ENCODE measurements at regions not wholly inside any gene's neighbourhood (a gene's known extent, or its start where the extent isn't known, plus 50 kb on each side); places are given as distances from the start of the nearest gene placed in this dataset.

- no peak for DNase-seq
- Histone ChIP-seq H3K27ac (no peak overlapping the region), H3K4me3 (no peak overlapping the region), H3K4me1 (no peaks in the 10 kb centered on the region), H3K36me3 (no peaks in the 10 kb centered on the region), H3K27me3 (no peaks in the 10 kb centered on the region), H3K9me3 (no peaks in the 10 kb centered on the region)
- TF ChIP-seq POLR2A (IDR thresholded peaks at IDR 0.05) = no peak
- TF ChIP-seq, protein P1, sequence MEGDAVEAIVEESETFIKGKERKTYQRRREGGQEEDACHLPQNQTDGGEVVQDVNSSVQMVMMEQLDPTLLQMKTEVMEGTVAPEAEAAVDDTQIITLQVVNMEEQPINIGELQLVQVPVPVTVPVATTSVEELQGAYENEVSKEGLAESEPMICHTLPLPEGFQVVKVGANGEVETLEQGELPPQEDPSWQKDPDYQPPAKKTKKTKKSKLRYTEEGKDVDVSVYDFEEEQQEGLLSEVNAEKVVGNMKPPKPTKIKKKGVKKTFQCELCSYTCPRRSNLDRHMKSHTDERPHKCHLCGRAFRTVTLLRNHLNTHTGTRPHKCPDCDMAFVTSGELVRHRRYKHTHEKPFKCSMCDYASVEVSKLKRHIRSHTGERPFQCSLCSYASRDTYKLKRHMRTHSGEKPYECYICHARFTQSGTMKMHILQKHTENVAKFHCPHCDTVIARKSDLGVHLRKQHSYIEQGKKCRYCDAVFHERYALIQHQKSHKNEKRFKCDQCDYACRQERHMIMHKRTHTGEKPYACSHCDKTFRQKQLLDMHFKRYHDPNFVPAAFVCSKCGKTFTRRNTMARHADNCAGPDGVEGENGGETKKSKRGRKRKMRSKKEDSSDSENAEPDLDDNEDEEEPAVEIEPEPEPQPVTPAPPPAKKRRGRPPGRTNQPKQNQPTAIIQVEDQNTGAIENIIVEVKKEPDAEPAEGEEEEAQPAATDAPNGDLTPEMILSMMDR (IDR thresholded peaks at IDR 0.05) = no peak
These were observed 105.1 kb upstream of the SIX2 start for GRCh38 chr2:45114221-45114955.

GRCh38 chr2:45112750-45113149, 103.5 kb upstream of the SIX2 start:
- Histone ChIP-seq H3K9me3 (no peaks in the 10 kb centered on the region), H3K27me3 (no peaks in the 10 kb centered on the region), H3K4me3 (no peak overlapping the region), H3K4me1 (no peaks in the 10 kb centered on the region), H3K36me3 (no peaks in the 10 kb centered on the region), H3K27ac (no peak overlapping the region)
- no peak for TF ChIP-seq POLR2A (IDR thresholded peaks at IDR 0.05)
- TF ChIP-seq, protein P1 (IDR thresholded peaks at IDR 0.05) = no peak
- DNase-seq = no peak

DNA sequence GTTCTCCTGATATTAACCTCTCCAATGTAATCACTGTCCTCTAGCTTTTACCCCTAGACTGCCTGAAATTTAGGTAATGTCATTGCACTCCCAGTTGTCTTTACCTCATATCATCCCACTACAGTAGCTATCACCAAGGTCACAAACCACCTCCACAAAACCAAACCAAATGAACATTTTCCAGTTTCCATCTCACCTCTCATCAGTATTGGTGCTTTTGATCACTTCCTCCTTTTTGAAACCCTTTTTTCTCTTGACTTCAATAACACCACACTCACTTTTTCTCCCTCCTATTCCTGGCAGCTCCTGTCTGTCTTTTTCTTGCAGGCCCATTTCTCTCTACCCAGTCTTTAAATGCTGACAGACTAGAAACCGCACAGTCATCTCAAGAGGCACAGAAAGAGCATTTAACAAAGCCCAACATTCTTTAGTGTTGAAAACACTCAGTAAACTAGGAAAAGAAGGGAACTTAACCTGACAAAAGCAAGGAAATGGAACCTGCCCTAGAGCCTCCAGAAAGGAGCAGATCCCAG, 95.9 kb upstream of the SIX2 start:
- DNase-seq = no peak
- H3K27me3 ChIP-seq = no peaks in the 10 kb centered on the region
- no peaks in the 10 kb centered on the region for H3K9me3 ChIP-seq
- H3K27ac ChIP-seq = no peak overlapping the region
- H3K4me1 ChIP-seq = no peaks in the 10 kb centered on the region
- H3K4me3 ChIP-seq = no peak overlapping the region
- no peaks in the 10 kb centered on the region for H3K36me3 ChIP-seq
- TF ChIP-seq POLR2A (IDR thresholded peaks at IDR 0.05) = no peak
- TF ChIP-seq, protein P1 (IDR thresholded peaks at IDR 0.05) = no peak

DNA sequence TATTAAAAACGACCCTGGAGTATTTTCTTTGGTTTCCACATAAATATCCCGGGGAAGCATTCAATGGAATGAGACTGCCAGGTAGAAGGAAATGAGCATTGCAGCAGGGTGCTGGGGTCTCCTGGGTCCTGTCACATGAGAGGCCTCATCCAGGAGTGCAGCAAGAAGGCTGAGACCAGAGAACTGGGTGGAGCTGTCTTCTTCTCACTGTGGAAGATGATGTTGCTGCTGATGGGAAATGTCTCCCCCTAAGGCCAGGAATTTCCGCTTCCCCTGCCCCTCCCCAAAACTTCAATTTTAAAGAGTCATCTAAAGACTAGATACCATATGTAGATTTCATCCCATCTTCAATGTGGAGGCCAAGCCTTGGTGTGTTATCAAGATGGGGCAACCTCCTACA, 95.2 kb upstream of the SIX2 start:
- Histone ChIP-seq H3K27ac (no peak overlapping the region), H3K9me3 (no peaks in the 10 kb centered on the region), H3K4me1 (no peaks in the 10 kb centered on the region), H3K27me3 (no peaks in the 10 kb centered on the region), H3K36me3 (no peaks in the 10 kb centered on the region), H3K4me3 (no peak overlapping the region)
- DNase-seq = no peak
- TF ChIP-seq, protein P1 (IDR thresholded peaks at IDR 0.05) = no peak

DNA sequence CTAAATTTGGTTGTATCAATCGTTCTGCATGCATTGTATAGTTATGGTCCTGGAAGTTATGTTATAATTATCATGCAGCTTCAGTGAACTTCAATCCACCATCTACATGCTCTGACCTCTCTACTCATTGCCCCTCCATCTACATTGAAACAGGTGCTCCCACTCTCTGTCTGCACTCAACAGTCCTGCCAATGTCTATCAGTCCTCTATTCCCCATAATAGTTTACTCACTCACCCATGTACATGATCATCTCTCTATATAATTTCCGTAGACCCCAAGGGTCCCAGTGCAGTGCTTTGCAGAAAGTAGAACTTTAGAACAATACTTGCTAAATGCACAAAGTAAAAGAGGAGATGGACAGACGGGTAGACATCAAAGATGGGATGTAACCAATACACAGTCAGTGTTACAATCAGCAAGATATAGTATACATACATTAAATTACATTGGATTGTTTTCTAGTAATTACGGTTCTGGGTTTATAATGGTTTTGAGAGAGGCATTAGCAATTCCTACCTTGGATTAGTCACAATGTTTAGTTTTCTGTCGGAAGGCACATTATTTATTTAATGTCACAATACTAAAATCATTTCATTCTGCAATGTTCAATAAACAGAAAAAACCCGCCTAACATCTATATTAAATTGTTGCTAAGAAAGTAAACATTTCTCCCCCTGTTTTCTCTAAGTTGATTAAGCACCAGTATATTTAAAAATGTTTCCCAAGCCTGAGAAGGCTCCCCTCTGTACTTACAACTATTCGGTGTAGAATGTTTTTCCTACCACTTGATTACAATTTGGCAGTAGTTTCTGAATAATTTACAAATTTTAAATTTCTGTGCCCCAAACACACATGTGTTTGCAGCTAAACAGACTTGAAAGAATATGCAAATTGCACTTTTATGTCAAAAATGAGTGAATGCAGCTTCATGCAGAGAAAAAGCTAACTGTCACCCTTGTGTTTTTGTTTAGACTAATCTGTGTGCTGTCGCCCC, 94.4 kb upstream of the SIX2 start:
- H3K9me3 ChIP-seq = no peaks in the 10 kb centered on the region
- no peaks in the 10 kb centered on the region for H3K27me3 ChIP-seq
- no peaks in the 10 kb centered on the region for H3K36me3 ChIP-seq
- H3K4me1 ChIP-seq = no peaks in the 10 kb centered on the region
- H3K27ac ChIP-seq = no peak overlapping the region
- DNase-seq = no peak
- H3K4me3 ChIP-seq = no peak overlapping the region
- TF ChIP-seq, protein P1 (IDR thresholded peaks at IDR 0.05) = no peak
- TF ChIP-seq POLR2A (IDR thresholded peaks at IDR 0.05) = no peak
